Neural cell (in vitro differentiated cells): ENCODE measurements at regions not wholly inside any gene's neighbourhood (a gene's known extent, or its start where the extent isn't known, plus 50 kb on each side); places are given as distances from the start of the nearest gene placed in this dataset.

Experiments
- H2AFZ ChIP-seq: fragments of 200-600, 300-800 bp; sonication (generic), shearing (Covaris generic); 2 replicates; pipeline ENCODE4 v1.6.0; 2014; ENCODE audit warnings: low read depth, mild to moderate bottlenecking, antibody characterized with exemption, low read length, moderate library complexity
- H3F3A ChIP-seq: fragments of 200-600 bp; shearing (Covaris generic); 2 replicates; pipeline ENCODE4 v1.6.1; 2016; ENCODE audit warnings: mild to moderate bottlenecking, moderate library complexity, mixed read lengths, antibody characterized with exemption, low read length; ENCODE audit not compliant: insufficient read depth, poor library complexity, severe bottlenecking
- H3K27ac ChIP-seq: fragments of 200-600, 300-800 bp; sonication (generic), shearing (Covaris generic); 2 replicates; pipeline ENCODE4 v1.5.1; 2014; ENCODE audit warnings: mild to moderate bottlenecking, low read length, moderate library complexity
- H3K27me3 ChIP-seq: fragments of 300-800, 200-600 bp; sonication (generic), shearing (Covaris generic); 2 replicates; pipeline ENCODE4 v1.6.0; 2014; ENCODE audit warnings: mild to moderate bottlenecking, low read depth, low read length, moderate library complexity; ENCODE audit not compliant: insufficient read depth
- H3K36me3 ChIP-seq: fragments of 300-800, 200-600 bp; sonication (generic), shearing (Covaris generic); 2 replicates; pipeline ENCODE4 v1.5.1; 2014; ENCODE audit warnings: mild to moderate bottlenecking, antibody characterized with exemption, low read length, moderate library complexity; ENCODE audit not compliant: insufficient read depth
- H3K4me2 ChIP-seq: fragments of 300-800, 200-600 bp; sonication (generic), shearing (Covaris generic); 2 replicates; pipeline ENCODE4 v1.6.0; 2014; ENCODE audit warnings: mild to moderate bottlenecking, low read length
- H3K4me3 ChIP-seq: fragments of 300-800, 200-600 bp; sonication (generic), shearing (Covaris generic); 2 replicates; pipeline ENCODE4 v1.5.1; 2014; ENCODE audit warnings: mild to moderate bottlenecking, low read length, moderate library complexity
- H3K79me2 ChIP-seq: fragments of 200-600 bp; shearing (Covaris generic); replicated peaks from 2 replicates; pipeline ENCODE4 v1.6.0; 2014; ENCODE audit warnings: mild to moderate bottlenecking, low read length, moderate library complexity; ENCODE audit not compliant: insufficient read depth
- H3K9ac ChIP-seq: fragments of 300-800, 200-600 bp; sonication (generic), shearing (Covaris generic); 2 replicates; pipeline ENCODE4 v1.6.1; 2016; ENCODE audit warnings: mild to moderate bottlenecking, low read length, mixed read lengths
- H3K9me2 ChIP-seq: fragments of 200-600 bp; shearing (Covaris generic); 2 replicates; pipeline ENCODE4 v1.6.1; 2016; ENCODE audit warnings: mild to moderate bottlenecking, low read length, mixed read lengths; ENCODE audit not compliant: insufficient read depth
- H3K9me3 ChIP-seq: fragments of 200-600, 300-800 bp; sonication (generic), shearing (Covaris generic); 2 replicates; pipeline ENCODE4 v1.6.1; 2016; ENCODE audit warnings: mild to moderate bottlenecking, mixed run types, low read length, moderate library complexity, mixed read lengths
- H4K20me1 ChIP-seq: fragments of 200-600 bp; shearing (Covaris generic); 2 replicates; pipeline ENCODE4 v1.6.1; 2016; ENCODE audit warnings: mild to moderate bottlenecking, mixed run types; ENCODE audit not compliant: insufficient read depth
- CTCF ChIP-seq: fragments of 450-650 bp; IDR thresholded peaks from 2 replicates; pipeline ENCODE4 v1.5.1; 2014; ENCODE audit warnings: antibody characterized with exemption, mild to moderate bottlenecking, moderate library complexity; ENCODE audit not compliant: poor library complexity, severe bottlenecking
- EP300 ChIP-seq: fragments of 450-650 bp; conservative IDR thresholded peaks from 2 replicates; pipeline ENCODE4 v1.6.1; 2014; ENCODE audit warnings: antibody characterized with exemption, mild to moderate bottlenecking, moderate library complexity; ENCODE audit not compliant: poor library complexity, severe bottlenecking
- EZH2 ChIP-seq: fragments of 200-600, 300-800 bp; shearing (Covaris generic), sonication (generic); IDR thresholded peaks from 2 replicates; pipeline ENCODE4 v1.6.1; 2014; ENCODE audit warnings: antibody characterized with exemption, low read length, borderline replicate concordance, mild to moderate bottlenecking; ENCODE audit not compliant: insufficient read depth, poor library complexity, severe bottlenecking
- MXI1 ChIP-seq: fragments of 450-650 bp; conservative IDR thresholded peaks from 2 replicates; pipeline ENCODE4 v1.6.1; 2014; ENCODE audit warnings: antibody characterized with exemption, mild to moderate bottlenecking; ENCODE audit not compliant: poor library complexity, severe bottlenecking
- POLR2AphosphoS5 ChIP-seq: IDR thresholded peaks from 2 replicates; pipeline ENCODE4 v1.6.1; 2012
- RAD21 ChIP-seq: fragments of 450-650 bp; conservative IDR thresholded peaks from 2 replicates; pipeline ENCODE4 v1.6.1; 2014; ENCODE audit warnings: antibody characterized with exemption, mild to moderate bottlenecking, moderate library complexity
- SMC3 ChIP-seq: fragments of 450-650 bp; conservative IDR thresholded peaks from 2 replicates; pipeline ENCODE4 v1.6.1; 2014; ENCODE audit warnings: antibody characterized with exemption, mild to moderate bottlenecking, moderate library complexity; ENCODE audit not compliant: poor library complexity
- TAF1 ChIP-seq: IDR thresholded peaks from 2 replicates; pipeline ENCODE4 v1.6.1; 2012; ENCODE audit warnings: low read depth
- TF ChIP-seq, protein P1 (sequence below): IDR thresholded peaks from 2 replicates; pipeline ENCODE4 v1.6.1; 2012; ENCODE audit warnings: borderline replicate concordance

DNA sequence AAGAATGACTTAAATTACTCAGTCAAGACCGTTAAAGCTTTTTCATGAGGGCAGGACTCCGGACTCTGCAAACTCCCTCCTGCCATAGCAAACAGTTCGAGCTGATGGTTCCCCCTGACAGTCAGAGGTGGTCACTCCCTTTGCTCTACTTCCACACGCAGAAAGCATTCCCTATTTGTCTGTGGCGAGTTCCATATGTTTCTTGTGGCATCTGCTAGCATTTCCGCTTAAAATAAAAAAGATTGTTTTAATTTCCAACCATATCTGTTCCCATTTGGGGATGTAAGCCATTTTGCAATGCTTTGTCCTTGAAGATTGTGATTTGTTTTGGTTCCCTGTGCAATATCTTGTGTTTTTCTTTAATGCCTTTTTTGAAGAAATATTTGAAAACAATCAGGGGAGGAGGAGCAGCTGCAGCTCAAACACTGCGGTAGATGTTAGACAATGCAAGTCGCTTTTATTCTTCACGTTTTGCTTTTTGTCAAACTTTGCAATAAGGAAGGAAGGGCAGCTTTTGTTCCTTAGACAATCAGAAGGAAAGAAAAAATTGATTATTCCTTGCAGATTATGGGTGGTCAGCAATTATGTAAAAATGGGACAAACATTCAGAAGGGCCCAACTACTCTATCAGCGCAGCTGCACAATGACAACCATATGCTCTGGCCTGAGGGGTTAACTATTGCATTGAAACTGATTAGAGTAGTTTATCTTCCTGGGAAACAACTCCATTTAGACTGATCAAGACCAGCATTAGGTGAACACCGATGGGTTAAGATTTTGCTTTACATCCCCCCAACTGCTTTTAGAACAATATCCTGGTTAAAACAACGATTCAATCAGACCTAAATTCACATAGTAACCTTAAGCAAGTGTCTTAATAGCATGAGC is 425.8 kb upstream of the NRP1 start:
- Histone ChIP-seq H3K4me2 (no peak overlapping the region), H3K27ac (no peak overlapping the region)

DNA sequence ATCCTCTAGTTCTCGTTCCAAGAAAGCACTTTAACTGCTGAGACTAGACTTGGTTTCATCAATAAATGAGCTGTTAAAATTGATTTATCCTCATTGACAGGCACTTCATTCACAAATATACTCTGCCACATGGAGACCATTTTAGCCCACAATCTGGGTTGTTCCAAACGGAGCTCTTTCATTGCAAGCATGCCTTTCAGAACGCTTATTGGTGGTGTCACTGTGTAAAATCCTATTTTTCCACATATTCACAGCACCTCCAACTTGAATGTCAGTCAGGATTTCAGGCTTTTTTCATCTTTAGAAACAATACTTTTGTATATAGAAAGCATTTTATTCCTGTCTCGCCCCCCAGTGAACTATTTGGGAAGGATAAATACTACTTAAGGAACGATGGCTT is 424.7 kb upstream of the NRP1 start:
- H3K4me2 ChIP-seq = no peak overlapping the region
- no peaks in the 10 kb centered on the region for H3K36me3 ChIP-seq
- TF ChIP-seq, protein P1, sequence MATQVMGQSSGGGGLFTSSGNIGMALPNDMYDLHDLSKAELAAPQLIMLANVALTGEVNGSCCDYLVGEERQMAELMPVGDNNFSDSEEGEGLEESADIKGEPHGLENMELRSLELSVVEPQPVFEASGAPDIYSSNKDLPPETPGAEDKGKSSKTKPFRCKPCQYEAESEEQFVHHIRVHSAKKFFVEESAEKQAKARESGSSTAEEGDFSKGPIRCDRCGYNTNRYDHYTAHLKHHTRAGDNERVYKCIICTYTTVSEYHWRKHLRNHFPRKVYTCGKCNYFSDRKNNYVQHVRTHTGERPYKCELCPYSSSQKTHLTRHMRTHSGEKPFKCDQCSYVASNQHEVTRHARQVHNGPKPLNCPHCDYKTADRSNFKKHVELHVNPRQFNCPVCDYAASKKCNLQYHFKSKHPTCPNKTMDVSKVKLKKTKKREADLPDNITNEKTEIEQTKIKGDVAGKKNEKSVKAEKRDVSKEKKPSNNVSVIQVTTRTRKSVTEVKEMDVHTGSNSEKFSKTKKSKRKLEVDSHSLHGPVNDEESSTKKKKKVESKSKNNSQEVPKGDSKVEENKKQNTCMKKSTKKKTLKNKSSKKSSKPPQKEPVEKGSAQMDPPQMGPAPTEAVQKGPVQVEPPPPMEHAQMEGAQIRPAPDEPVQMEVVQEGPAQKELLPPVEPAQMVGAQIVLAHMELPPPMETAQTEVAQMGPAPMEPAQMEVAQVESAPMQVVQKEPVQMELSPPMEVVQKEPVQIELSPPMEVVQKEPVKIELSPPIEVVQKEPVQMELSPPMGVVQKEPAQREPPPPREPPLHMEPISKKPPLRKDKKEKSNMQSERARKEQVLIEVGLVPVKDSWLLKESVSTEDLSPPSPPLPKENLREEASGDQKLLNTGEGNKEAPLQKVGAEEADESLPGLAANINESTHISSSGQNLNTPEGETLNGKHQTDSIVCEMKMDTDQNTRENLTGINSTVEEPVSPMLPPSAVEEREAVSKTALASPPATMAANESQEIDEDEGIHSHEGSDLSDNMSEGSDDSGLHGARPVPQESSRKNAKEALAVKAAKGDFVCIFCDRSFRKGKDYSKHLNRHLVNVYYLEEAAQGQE = no peak
- TF ChIP-seq TAF1 = no peak
- no peak for TF ChIP-seq CTCF
- no peak for TF ChIP-seq EZH2
- no peak for TF ChIP-seq POLR2AphosphoS5
- no peak for TF ChIP-seq EP300
- TF ChIP-seq SMC3 = no peak
- H3K9me2 ChIP-seq = no peaks in the 10 kb centered on the region
- H3K27me3 ChIP-seq = no peaks in the 10 kb centered on the region
- H3K9ac ChIP-seq = no peak overlapping the region
- H3K9me3 ChIP-seq = no peaks in the 10 kb centered on the region
- no peaks in the 10 kb centered on the region for H3F3A ChIP-seq
- no peak overlapping the region for H3K27ac ChIP-seq
- no peak overlapping the region for H3K4me3 ChIP-seq
- no peak overlapping the region for H2AFZ ChIP-seq
- no peaks in the 10 kb centered on the region for H3K79me2 ChIP-seq
- no peaks in the 10 kb centered on the region for H4K20me1 ChIP-seq

More for the DNA sequence above, 425.8 kb upstream of the NRP1 start:
- Histone ChIP-seq H3K79me2 (no peaks in the 10 kb centered on the region), H3K9me3 (no peaks in the 10 kb centered on the region), H3K9me2 (no peaks in the 10 kb centered on the region), H3K27me3 (no peaks in the 10 kb centered on the region), H3K4me3 (no peak overlapping the region), H4K20me1 (no peaks in the 10 kb centered on the region), H3K9ac (no peak overlapping the region), H3K36me3 (no peaks in the 10 kb centered on the region), H2AFZ (no peak overlapping the region), H3F3A (no peaks in the 10 kb centered on the region)
- TF ChIP-seq EP300 (no peak), RAD21 (no peak), SMC3 (no peak), TAF1 (no peak), EZH2 (no peak), MXI1 (no peak), CTCF (no peak), POLR2AphosphoS5 (no peak)
- TF ChIP-seq, protein P1 = no peak
